ENCODE measurements at regions not wholly inside any gene's neighbourhood (a gene's known extent, or its start where the extent isn't known, plus 50 kb on each side); places are given as distances from the start of the nearest gene placed in this dataset.
"Not testable (repeated sequence)": the region's sequence is repeated elsewhere in the genome, so short reads cannot be mapped to it uniquely, and the experiment has no call there.

DNA sequence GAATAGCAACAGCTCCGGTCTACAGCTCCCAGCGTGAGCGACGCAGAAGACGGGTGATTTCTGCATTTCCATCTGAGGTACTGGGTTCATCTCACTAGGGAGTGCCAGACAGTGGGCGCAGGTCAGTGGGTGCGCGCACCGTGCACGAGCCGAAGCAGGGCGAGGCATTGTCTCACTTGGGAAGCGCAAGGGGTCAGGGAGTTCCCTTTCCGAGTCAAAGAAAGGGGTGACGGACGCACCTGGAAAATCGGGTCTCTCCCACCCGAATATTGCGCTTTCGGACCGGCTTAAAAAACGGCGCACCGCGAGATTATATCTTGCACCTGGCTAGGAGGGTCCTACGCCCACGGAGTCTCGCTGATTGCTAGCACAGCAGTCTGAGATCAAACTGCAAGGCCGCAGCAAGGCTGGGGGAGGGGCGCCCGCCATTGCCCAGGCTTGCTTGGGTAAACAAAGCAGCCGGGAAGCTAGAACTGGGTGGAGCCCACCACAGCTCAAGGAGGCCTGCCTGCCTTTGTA is 442.3 kb upstream of the NFIA start:
- not testable (repeated sequence) for DNase-seq

DNA sequence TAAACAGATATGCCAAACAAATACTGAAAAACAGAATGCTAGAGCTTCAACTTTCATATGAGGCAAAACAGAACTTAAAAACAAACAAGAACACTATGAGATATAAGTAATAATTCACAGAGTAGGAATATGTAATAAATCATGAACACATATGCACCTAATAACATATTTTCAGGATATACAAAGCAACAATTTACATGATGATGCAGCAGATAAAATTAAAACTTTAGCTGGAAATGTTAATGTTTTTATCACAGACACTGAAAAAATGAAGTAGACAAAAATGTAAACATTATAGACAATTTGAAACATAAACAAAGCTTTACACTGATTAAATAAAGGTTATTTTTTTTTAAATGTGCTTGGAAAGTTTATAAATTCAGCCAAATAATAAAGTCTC is 443.1 kb upstream of the NFIA start:
- DNase-seq, result no peak

GRCh38 chr1:60637651-60638050 is 444.7 kb upstream of the NFIA start:
- DNase-seq, result no peak

DNA sequence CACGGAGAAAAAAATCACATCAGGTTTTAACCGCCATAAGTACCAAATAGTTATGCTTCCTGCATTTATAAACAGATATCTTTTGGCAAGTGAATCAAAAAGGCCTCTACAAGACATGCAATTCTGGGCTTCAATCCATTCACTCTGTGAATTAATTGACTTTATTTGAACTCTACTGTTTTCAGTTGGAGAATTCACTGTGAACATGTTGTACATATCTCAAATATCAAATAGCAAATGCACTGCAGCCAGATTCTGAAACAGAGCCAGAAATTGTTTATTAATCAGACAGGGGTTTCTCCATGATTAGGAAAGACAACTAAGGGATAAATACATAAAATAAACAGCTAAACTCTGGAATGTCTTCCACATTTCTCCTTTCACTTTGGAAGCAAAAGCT is 445.4 kb upstream of the NFIA start:
- no peak for DNase-seq

- no peak for DNase-seq
These were observed 448.3 kb upstream of the NFIA start for GRCh38 chr1:60634106-60634505.

DNA sequence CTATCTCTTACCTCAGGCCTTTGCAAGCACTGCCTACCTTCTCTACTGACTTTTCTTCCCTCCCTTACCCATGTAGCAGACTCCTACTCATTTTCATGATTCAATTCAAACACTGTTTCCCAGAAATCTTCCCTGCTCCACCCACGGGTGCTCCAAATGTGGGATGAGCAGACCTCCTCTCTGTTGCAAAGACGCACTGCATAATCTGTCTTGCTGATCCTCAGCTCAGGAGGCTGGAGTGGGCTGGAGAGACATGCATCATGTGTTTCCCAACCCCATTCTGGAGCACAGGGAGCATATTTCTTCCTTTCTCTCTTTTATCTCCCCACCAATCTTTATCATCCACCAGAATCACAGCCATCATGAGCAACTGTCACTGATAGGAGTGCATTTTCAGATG is 459.9 kb upstream of the NFIA start:
- no peak for DNase-seq

- DNase-seq, result no peak
These were observed 461.0 kb upstream of the NFIA start for GRCh38 chr1:60621368-60621851.

- no peak for DNase-seq
These were observed 462.3 kb upstream of the NFIA start for GRCh38 chr1:60620087-60620486.

- no peak for DNase-seq
These were observed 462.8 kb upstream of the NFIA start for GRCh38 chr1:60619581-60619980.

GRCh38 chr1:60615666-60616065 is 466.7 kb upstream of the NFIA start:
- DNase-seq, result no peak

DNA sequence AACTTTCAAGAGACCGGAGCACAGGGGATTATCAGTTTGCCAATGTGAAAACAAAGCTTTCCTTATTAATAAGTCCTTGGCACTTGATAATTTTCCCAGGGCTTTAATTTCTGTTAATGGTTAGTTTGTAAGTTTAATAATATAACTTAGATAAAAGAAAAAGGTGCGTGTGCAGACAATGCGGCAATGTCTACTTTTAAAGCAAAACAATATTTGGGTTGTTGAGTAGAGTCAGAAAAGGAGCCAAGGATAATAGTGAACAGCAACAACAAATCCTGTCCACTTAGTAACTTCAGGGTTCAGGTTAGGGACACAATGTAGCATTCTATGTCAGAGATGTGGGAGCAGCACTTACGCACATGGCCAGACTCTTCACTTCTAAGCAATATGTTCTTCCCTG is 469.6 kb upstream of the NFIA start:
- no peak for DNase-seq

DNA sequence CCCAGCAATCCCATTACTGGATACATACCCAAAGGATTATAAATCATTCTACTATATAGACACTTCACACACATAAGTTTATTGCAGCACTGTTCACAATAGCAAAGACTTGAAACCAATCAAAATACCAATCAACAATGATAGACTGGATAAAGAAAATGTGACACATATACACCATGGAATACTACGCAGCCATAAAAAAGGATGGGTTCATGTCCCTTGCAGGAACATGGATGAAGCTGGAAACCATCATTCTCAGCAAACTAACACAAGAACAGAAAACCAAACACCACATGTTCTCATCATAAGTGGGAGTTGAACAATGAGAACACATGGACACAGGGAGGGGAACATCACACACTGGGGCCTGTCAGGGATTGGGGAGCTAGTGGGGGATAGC is 475.4 kb upstream of the NFIA start:
- not testable (repeated sequence) for DNase-seq

DNA sequence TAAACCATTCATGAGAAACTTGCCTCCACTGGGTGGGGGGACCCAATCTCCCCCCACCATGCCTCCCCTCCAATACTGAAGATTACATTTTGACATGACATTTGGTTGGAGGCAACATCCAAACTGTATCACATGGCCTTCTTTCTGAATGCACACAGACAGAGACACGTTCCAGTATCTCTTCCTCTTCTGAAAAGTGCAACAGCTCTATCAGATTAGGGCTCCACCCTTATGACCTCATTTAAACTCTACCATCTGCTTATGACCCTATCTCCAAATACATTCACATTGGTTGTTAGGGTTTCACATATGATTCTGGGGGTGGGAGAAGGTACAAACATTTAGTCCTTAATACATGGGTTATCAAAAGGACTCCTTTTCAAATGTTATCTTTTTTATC is 481.8 kb upstream of the NFIA start:
- DNase-seq, result no peak

DNA sequence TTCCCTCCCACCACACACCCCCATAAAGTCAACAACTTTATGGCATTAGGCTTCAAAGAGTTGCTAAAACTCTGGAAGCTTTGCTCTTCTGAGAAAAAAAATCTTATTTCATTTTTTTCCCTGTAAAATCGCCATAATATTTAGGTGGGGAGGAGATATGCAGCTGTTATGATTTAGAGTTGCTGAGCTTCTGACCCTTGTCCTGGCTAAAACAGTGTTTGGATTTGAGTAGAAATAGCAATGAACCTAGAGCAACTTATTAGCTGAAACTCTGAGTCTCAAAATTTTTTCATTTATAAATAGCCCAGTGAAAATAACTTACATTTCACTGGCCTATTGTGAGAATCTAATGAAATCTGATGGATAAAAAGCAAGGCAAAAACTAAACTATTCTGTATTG is 482.8 kb upstream of the NFIA start:
- no peak for DNase-seq

DNA sequence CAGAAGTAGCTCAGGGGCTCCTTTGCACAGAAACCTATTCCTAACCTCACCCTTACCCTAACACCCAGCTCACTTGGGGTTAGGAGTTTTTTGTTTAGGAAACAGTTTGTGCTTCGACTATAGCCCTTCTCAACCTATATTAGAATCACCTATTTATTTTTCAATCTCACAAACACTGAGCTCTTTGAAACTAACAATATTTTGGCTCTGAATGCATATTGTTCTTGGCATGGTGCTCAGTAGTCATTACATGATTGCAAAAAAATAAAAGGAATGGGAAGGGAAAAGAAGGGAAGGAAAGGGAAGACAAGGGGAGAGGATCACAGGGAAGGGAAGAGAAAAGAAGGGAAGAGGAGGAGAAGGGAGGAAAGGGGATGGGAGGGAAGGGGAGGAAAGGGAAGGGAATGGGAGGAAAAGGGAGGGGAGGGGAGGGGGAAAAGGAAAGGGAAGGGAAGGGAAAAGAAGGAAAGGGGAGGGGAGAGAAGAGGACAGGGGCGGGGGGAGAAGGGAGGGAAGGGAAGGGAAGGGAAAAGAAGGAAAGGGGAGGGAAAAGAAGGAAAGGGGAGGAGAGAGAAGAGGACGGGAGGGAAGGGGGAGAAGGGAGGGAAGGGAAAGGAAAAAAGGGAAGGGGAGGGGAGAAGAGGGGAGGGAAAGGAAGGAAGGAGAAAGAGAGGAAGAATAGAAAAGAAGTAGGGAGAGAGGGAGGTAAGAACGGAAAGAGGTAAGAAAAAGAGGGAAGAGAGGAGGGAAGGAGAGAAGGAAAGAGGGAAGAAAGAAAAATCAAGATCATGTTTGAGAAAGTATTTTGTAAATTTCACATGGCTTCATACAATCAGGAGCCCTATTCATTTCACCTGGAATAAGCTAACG is 484.1 kb upstream of the NFIA start:
- DNase-seq, result no peak

DNA sequence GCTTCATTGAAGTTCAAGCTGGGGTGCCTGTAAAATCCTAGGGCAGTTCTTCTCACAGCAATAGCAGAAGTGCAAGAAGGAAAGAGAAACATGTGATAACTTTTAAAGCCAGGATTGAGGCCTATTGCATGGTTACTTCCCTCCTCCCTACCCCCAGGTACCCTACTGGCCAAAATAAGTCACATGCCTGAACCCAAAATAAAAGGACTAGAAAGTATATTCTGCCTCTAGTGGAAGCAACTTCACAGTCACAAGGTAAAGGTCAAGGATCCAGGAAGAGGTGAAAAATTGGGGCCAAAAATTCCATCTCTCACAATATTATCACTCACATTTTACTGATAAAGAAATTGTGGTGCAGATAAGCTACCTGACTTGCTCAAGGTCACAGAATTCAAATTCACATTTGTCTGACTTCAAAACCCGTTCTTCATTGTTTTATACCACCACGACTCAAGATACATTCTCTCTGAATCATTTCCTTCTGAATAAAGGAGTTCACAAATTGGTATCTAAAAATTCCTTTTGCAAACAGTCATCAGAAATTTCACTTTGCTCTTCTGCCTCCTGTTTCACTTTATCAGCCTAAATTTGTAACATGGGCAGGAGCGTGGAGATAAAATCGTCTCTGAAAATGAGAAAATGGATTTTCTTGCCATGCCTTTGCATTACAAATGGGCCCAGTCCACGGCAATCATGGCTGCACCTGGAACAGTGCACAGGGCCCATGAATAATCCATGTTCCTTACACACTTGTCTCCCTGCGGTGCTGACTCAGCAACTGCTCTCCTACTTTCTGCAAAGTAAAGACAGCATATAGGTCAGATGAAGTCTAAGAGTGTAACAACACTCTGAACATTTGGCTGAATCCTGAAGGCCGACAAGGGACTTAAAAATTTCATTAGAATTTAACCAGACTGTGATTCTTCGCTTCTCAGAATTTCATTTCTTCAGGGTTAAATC is 485.3 kb upstream of the NFIA start:
- DNase-seq, result no peak

GRCh38 chr1:60591583-60591982 is 490.8 kb upstream of the NFIA start:
- no peak for DNase-seq

GRCh38 chr1:60589916-60590315 is 492.4 kb upstream of the NFIA start:
- no peak for DNase-seq

DNA sequence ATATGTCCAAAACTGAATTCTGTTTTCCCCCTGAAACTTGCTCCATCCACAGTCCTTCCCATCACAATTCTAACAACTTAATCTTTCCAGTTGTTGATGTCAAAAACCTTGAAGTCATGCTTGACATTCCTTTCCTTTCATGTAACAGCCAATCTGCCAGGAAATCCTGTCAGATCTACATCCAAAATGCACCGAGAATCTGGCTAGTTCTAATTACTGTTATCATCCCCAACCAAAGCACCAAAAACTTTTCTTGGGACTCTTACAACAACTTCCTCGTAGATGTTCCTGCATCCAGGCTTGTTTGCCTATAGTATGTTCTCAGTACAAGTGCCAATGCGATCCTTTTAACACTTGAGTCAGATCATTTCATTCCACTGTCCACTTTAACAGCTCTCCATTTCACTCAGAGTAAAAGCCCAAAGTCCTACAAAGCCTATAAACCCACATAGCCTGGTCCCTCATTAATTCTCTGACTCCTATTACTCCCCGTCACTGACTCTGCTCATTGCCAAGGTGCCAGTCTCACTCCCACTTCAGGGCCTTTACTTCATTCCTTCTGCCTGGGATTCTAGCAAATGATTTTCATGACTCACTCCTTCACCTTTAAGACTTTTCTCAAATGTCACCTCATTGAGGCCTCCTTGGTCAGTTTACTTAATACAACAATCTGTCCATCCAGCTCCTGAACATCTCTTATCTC is 493.2 kb upstream of the NFIA start:
- DNase-seq, result no peak

GRCh38 chr1:60584371-60584770 is 498.0 kb upstream of the NFIA start:
- no peak for DNase-seq

DNA sequence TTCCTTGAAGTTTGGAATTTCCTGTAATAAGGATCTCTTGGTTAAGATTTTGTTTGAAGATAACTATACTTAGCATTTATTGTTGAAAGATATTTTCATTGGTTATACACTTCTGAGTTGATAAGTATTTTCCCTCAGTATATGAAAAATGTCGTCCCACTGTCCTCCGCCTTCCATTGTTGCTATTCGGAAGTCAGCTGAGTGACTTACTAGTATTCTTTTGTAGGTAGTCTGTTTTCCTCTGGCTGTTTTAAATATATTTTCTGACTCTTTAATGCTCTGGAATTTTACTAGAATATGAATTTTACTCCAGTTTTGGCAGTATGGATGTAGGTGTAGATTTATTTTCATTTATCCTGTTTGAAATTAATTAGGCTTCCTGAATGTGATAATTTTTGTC is 498.7 kb upstream of the NFIA start:
- no peak for DNase-seq

DNA sequence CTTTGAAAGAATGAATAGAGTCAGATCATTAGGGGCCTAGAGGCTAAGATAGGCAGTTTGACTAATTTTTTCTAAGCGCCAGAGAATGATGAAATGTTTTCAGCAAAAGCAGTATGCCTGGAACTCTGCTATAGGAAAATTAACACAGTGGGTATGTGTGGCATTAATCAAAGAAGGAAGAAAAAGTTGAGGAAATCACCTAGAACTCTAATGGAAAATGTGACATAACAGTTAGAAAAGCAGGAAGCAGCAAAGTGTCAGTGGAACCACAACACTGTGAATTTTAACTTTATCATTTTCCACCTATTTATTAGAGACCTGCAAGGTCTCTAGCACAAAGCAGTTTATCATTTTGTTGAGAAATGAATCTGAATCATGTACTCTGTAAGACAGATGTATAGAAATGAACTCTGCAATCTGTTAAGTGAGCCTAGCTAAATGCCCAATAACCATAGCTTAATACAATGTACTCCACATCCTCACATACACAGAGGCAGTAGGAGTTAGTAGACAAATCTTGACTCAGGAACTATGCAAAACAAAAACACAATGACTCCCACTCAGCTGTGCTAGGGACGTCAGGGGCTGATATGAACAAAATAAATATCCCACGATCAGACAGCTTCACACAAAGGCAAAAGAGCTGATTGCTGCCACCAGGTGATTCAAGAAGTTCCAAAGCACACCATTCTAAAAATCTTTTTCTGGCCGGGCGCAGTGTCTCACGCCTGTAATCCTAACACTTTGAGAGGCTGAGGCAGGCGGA is 500.7 kb upstream of the NFIA start:
- DNase-seq, result no peak

Data from stimulated activated naive CD4-positive, alpha-beta T cell treated with Interleukin-2 at 50 U/mL for 16 hours (primary cell).